RKO (cell line): ENCODE measurements at regions not wholly inside any gene's neighbourhood (a gene's known extent, or its start where the extent isn't known, plus 50 kb on each side); places are given as distances from the start of the nearest gene placed in this dataset.
"Not testable (repeated sequence)": the region's sequence is repeated elsewhere in the genome, so short reads cannot be mapped to it uniquely, and the experiment has no call there.

ENCODE experiments used
- DNase-seq: peaks from one replicate; pipeline ENCODE4 v3.0.0-alpha.2; 2016; ENCODE audit warnings: low spot score

DNA sequence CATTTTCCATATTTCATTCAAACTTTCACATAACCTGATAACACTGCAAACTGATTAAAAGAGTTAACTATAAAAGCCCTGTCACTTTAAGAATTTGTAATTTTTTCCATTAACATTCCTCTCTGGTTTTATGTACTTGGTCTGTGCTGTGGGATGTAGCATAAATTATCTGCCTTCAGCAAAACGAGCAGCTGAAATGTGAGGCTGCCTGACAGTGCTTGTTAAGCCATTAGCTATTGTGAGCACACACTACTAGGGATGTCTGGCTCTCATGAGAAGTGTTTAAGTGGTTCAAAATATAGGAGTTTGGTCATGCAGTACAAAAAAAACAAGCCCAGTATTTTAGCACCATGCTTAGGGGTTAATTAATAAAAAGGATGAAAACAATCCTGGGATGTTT, 63.0 kb downstream of the HOXA1 start:
- no peak for DNase-seq

- DNase-seq: peak; percentile 13
Measured at GRCh38 chr7:27031289-27032172, 64.3 kb downstream of the HOXA1 start.

DNA sequence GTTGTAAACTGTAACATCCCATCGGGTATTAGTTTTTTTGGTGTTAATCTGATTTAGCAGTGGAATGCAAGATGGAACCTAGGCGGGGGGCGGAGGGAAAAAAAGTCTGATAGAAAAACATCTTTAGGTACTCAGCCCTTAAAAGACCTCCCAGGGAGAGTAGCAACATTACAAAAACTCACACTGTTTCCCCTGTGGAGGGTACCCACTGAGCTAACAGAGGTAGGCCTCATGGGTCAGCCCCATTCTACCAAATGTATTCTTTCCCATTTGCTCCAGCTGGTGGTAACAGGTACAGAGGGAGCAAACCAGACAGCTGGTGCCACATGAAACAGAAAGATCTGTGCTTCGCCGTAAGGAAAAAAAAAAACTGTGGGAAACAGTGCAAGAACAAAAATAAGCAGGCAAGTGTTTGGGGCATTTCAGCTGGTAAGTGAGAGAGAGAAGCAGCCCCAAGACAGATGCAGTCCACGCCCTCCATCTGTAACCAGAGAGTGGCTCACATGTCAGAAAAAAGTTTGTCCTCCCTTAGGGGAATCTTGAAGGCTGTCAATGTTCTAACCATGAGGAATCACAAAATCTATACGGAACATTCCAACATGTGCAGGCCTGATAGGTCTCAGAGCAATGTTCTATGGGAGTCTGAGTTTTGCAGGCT, 65.3 kb downstream of the HOXA1 start:
- DNase-seq: no peak

- no peak for DNase-seq
Measured at GRCh38 chr7:27025270-27025669, 70.5 kb downstream of the HOXA1 start.

DNA sequence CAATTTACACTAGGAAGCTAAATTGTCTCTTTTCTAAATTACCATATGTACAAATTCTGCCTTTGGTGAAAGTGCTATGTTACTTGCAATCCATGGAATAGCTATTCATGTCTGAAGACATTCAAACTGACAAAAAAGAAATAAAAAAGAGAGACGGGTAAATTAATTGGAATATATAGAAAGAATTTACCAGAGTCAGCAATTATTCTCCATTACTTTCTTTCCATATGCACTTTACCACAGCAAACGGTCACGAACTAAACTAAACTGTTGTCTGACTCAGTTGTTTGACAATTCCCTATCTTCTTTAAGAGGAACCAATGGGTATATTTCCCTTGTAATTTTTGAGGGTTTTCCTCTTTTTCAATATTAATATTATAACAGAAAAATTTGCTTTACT, 85.7 kb downstream of the HOXA1 start:
- no peak for DNase-seq

DNA sequence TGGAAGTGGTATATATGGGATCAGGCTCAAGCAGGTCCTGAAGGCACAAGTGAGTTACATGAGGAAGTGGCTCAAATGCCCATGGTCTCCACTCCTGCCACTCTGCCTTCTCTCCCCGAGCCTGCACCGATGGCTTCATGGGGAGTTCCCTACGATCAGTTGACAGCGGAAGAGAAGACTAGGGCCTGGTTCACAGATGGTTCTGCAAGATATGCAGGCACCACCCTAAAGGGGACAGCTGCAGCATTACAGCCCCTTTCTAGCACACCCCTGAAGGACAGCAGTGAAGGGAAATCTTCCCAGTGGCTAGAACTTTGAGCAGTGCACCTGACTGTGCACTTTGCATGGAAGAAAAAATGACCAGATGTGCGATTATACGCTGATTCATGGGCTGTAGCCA, 95.3 kb downstream of the HOXA1 start:
- no peak for DNase-seq

DNA sequence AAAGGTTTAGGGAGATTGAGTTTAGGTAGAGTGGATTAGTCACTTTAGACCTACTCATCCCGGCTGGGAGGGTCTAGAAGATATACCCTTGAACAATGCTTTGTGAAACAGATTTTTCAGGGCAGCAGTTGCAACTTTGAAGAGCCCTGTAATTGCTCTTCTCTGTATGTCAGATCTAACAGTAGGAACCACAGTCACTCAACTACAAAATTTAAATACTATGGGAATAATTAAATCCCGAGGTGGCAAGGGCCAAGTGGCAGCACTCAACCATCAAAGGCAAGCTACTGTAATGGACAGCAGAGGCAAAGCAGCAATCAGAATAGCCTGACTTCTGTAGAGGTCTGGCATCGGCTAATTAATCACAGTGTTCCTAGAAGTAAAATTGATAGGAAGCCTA, 97.5 kb downstream of the HOXA1 start:
- DNase-seq: not testable (repeated sequence)

DNA sequence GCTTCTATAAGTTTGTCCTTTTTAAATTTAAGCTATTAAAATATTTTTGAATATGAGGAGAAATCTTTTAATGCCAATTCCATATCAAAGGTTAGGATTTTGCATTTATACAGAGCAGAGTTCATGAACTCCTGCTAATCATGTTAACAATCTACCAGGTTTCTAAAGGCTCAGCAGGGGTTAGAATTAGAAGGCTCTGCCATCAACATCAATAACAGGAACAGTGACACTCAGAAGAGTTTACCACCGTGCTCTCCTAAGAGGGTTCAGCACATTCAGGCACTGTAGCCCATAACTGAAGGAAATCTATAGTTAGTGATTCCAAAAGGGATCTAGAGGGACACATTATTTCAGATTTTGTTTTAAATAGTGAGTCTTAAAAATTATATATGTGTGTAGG, 100.1 kb downstream of the HOXA1 start:
- no peak for DNase-seq

- DNase-seq: no peak
Measured at GRCh38 chr7:26993816-26994810, 101.7 kb downstream of the HOXA1 start.

- DNase-seq: no peak
Measured at GRCh38 chr7:26992670-26993069, 103.1 kb downstream of the HOXA1 start.

DNA sequence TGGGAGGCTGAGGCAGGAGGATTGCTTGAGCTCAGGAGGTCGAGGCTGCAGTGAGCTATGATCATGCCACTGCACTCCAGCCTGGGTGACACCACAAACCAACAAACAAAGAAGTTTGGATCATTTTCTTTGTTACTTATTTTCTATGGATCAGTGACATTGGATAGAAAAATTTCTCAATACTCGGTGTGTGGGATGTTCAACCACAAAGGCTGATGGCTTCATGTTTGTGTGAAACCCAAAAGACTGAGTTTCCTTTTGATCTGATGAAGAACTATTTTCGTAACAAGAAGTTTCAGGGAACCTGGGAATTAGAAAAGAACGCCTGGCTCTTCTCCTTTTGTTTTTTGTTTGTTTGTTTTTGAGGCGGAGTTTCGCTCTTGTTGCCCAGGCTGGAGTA, 104.0 kb downstream of the HOXA1 start:
- DNase-seq: no peak

- DNase-seq: no peak
Measured at GRCh38 chr7:26989897-26990670, 105.7 kb downstream of the HOXA1 start.

GRCh38 chr7:26988836-26989374, 106.9 kb downstream of the HOXA1 start:
- no peak for DNase-seq

- DNase-seq: no peak
Measured at GRCh38 chr7:26987338-26987737, 108.5 kb downstream of the HOXA1 start.

DNA sequence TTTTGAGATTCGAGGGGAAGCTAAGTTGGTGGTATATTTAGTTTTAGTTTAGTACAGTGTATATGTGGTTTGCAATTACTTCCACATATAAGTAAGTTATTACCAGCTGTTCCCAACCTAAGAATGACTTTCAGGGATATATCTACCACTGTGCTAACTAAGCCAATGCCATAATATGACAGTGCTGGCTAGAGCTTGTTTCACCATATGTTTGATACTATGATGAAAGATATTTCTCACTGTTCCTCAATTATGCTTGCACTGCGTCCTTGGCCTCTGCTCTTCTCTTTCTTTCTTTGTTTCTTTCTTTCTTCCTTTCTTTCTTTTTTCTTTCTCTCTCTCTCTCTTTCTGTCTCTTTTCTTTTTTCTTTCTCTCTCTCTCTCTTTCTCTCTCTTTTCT, 113.8 kb upstream of the SKAP2 start:
- DNase-seq: no peak

- DNase-seq: no peak
Measured at GRCh38 chr7:26976840-26977239, 112.5 kb upstream of the SKAP2 start.

DNA sequence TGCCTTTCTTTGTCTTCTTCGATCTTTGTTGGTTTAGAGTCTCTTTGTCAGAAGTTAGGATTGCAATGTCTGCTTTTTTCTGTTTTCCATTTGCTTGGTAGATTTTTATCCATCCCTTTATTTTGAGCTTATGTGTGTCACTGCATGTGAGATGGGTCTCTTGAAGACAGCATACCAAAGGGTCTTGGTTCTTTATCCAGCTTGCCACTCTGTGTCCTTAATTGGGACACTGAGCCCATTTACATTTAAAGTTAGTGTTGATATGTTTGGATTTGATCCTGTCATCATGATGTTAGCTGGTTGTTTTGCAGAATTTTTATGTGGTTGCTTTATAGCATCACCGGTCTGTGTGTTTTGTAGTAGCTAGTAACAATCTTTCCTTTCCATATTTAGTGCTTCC, 107.5 kb upstream of the SKAP2 start:
- DNase-seq: not testable (repeated sequence)

GRCh38 chr7:26965724-26966123, 101.3 kb upstream of the SKAP2 start:
- no peak for DNase-seq

DNA sequence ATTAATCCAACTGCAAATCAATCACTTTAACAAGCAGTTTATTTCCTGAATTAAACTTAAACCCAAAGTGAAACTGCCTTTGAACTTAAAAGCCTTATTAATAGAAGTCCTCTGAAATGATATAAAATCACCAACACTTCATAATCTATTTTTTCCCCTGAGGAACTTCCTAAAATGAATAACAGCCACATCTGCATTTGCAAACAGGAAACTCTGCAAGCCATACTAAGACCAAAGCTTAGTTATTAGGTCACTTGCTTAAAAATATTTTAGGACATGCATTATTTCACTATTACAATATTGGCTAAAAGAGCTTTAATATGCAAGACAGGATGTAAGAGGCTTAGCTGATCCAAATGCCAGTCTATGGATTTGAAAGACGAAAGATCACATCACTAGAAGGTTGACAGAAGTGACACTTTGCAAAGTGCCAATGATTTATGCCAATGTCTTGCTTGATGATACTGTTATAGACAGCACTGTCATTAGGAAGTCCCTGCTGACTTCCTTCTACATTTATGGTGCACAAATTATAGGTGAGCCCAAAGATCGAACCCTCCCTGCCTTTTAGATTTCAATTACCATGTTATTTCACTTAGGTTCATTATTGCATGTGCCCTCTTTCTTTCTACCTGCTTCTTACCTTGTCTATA, 99.9 kb upstream of the SKAP2 start:
- no peak for DNase-seq

DNA sequence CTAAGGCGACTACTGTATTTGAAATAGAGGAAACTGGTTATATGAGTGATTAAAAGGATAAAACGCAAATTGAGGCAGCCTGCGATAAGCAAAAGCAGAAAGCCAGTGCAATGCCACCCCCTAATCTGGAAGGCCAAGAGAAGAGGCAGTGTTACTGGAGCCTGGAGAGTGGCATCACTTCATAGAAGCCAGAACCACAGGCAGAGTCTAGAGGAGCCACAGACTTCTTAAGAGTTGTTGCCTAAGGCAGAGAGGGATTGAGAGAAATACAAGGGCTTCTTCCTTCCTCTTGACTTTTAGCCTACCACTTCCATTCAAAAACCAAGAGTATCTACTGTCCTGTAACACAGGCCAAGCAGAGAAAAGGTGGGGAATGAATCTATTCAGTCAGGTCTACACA, 94.9 kb upstream of the SKAP2 start:
- DNase-seq: no peak

- peak; percentile 93 for DNase-seq
Measured at GRCh38 chr7:26958834-26959233, 94.4 kb upstream of the SKAP2 start.
